ENCODE measurements at regions not wholly inside any gene's neighbourhood (a gene's known extent, or its start where the extent isn't known, plus 50 kb on each side); places are given as distances from the start of the nearest gene placed in this dataset.

DNA sequence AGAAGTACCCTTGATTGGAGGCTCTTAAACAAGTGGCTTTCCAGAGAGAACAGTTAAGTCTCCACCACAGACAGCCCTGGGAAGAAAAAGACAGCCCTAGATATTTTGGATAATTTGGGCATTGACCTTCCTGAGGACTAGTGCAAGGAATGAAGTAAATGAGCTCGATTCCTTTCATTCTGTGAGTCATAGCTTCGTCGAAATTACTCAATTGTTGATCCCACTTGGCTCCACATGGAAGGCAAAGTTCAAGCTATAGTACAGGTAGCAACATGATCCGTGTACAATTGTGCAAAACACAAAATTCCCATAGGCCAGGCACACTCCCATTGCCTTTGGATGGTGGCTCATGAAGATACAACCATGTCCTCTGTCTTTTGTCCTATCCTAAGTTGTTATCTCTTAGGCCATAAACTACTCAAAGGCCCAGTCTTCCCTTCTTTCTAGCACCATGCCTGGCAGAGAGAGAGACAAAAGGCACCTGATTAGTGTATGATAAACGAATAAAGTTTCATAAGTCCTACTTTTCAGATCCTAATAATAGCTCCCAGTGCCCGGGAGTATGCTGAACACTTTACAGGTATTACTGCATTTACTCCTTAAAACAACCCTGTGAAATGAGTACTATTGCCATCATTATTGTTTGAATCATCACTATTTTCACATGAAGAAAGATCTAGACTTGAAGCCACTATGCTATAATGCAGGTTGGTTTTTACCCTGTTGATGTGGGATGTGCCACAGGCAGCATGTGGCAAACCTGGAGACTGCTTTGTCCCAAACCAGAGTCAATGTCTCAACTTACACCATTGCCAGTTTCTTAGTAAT is 116.7 kb upstream of the RANBP3L start:
- TF ChIP-seq EZH2phosphoT487 (IDR thresholded peaks at IDR 0.05; ENCODE audit: insufficient read depth, low read depth) (no peak), EZH2 (IDR thresholded peaks at IDR 0.05; ENCODE audit: insufficient read depth, poor library complexity, severe bottlenecking) (no peak)
